IMR-90 (cell line): ENCODE measurements at regions not wholly inside any gene's neighbourhood (a gene's known extent, or its start where the extent isn't known, plus 50 kb on each side); places are given as distances from the start of the nearest gene placed in this dataset.

Experiments used
- ATAC-seq: fragments of 200-7000 bp; cut with Tn5 transposase; 2 replicates; pipeline ENCODE4 v1.9.1; 2020; ENCODE audit warnings: low read depth, mild to moderate bottlenecking, moderate library complexity
- BruUV-seq: library from RNA; stranded (reverse); fragments of 400-500 nt; replicated peaks from 2 replicates; lab custom pipeline; 2021; lab: Mats Ljungman, UMichigan
- CTCF ChIA-PET: fragments of 300-600 bp; formaldehyde crosslinking; extraction: SDS; loops from one replicate; lab custom pipeline; 2021; ENCODE audit warnings: antibody characterized with exemption; lab: Yijun Ruan, JAX
- POLR2A ChIA-PET: fragments of 300-600 bp; sonication (Branson Sonifier 250); formaldehyde crosslinking; loops from one replicate; lab custom pipeline; 2022; ENCODE audit warnings: antibody characterized with exemption; ENCODE audit not compliant: unreplicated experiment; lab: Charles Lee
- DNase-seq: peaks from one replicate; pipeline ENCODE4 v3.0.0; 2013
- H2AFZ ChIP-seq: replicated peaks from 2 replicates; pipeline ENCODE3; 2013; ENCODE audit warnings: low read length, mild to moderate bottlenecking; ENCODE audit not compliant: poor library complexity
- H2AK5ac ChIP-seq: 2 replicates; pipeline ENCODE4 v1.6.1; 2013; ENCODE audit warnings: low read depth, low read length, inconsistent platforms
- H2AK9ac ChIP-seq: replicated peaks from 2 replicates; pipeline ENCODE3; 2013; ENCODE audit warnings: mild to moderate bottlenecking, low read depth, low read length, moderate library complexity; ENCODE audit not compliant: poor library complexity
- H2BK120ac ChIP-seq: 2 replicates; pipeline ENCODE4 v1.6.1; 2013; ENCODE audit warnings: low read depth, low read length, inconsistent platforms
- H2BK15ac ChIP-seq: 3 replicates; pipeline ENCODE4 v1.6.1; 2013; ENCODE audit warnings: low read depth, low read length, inconsistent platforms
- H2BK20ac ChIP-seq: 2 replicates; pipeline ENCODE4 v1.6.1; 2013; ENCODE audit warnings: low read depth, mild to moderate bottlenecking, inconsistent platforms, low read length, moderate library complexity
- H2BK5ac ChIP-seq: 2 replicates; pipeline ENCODE4 v1.6.1; 2013; ENCODE audit warnings: mild to moderate bottlenecking, low read depth, low read length, inconsistent platforms; ENCODE audit not compliant: poor library complexity, severe bottlenecking
- H3K14ac ChIP-seq: replicated peaks from 2 replicates; pipeline ENCODE4 v1.6.1; 2013; ENCODE audit warnings: low read depth, low read length, inconsistent platforms
- H3K18ac ChIP-seq: 2 replicates; pipeline ENCODE4 v1.6.1; 2013; ENCODE audit warnings: low read depth, low read length, control low read depth
- H3K23ac ChIP-seq: 2 replicates; pipeline ENCODE4 v1.6.1; 2013; ENCODE audit warnings: low read depth, low read length, inconsistent platforms
- H3K27ac ChIP-seq: 2 replicates; pipeline ENCODE4 v1.5.1; 2013; ENCODE audit warnings: mild to moderate bottlenecking, control low read depth, low read length; ENCODE audit not compliant: insufficient read depth
- H3K27me3 ChIP-seq: 2 replicates; pipeline ENCODE4 v1.6.1; 2013; ENCODE audit warnings: low read length; ENCODE audit not compliant: control insufficient read depth, insufficient read depth
- H3K36me3 ChIP-seq: 2 replicates; pipeline ENCODE4 v1.6.1; 2013; ENCODE audit warnings: low read length, mixed read lengths; ENCODE audit not compliant: control insufficient read depth, insufficient read depth
- H3K4ac ChIP-seq: 2 replicates; pipeline ENCODE4 v1.6.1; 2013; ENCODE audit warnings: low read depth, low read length, inconsistent platforms
- H3K4me1 ChIP-seq: 2 replicates; pipeline ENCODE4 v1.6.1; 2013; ENCODE audit warnings: low read length, mixed read lengths; ENCODE audit not compliant: control insufficient read depth, insufficient read depth
- H3K4me2 ChIP-seq: 2 replicates; pipeline ENCODE4 v1.6.1; 2013; ENCODE audit warnings: low read depth, mild to moderate bottlenecking, control low read depth, low read length, moderate library complexity
- H3K4me3 ChIP-seq: 2 replicates; pipeline ENCODE4 v1.5.1; 2013; ENCODE audit warnings: low read depth, mild to moderate bottlenecking, control low read depth, low read length, moderate library complexity; ENCODE audit not compliant: insufficient read depth
- H3K56ac ChIP-seq: 2 replicates; pipeline ENCODE4 v1.6.1; 2013; ENCODE audit warnings: low read length, inconsistent platforms; ENCODE audit not compliant: insufficient read depth; ENCODE audit errors: extremely low read depth
- H3K79me1 ChIP-seq, 2 experiments: 2 replicates each; pipeline ENCODE4 v1.6.1; 2013; ENCODE audit warnings: low read length in 2 of 2, inconsistent platforms in 1 of 2, low read depth in 1 of 2
- H3K9ac ChIP-seq: 2 replicates; pipeline ENCODE4 v1.6.1; 2013; ENCODE audit warnings: low read depth, low read length, control low read depth
- H3K9me1 ChIP-seq: 2 replicates; pipeline ENCODE4 v1.6.1; 2013; ENCODE audit warnings: low read length, inconsistent platforms; ENCODE audit not compliant: insufficient read depth
- H3K9me3 ChIP-seq: 2 replicates; pipeline ENCODE4 v1.6.1; 2013; ENCODE audit warnings: low read length; ENCODE audit not compliant: control insufficient read depth, insufficient read depth
- H4K20me1 ChIP-seq: 2 replicates; pipeline ENCODE4 v1.6.1; 2013; ENCODE audit warnings: low read length, inconsistent platforms; ENCODE audit not compliant: insufficient read depth
- H4K5ac ChIP-seq: 2 replicates; pipeline ENCODE4 v1.6.1; 2013; ENCODE audit warnings: mild to moderate bottlenecking, low read depth, low read length, control low read depth
- H4K8ac ChIP-seq, 2 experiments: 2 replicates each; pipeline ENCODE4 v1.6.1; 2013; ENCODE audit warnings: low read depth in 2 of 2, low read length in 2 of 2, control low read depth in 1 of 2, inconsistent platforms in 1 of 2
- H4K91ac ChIP-seq: 2 replicates; pipeline ENCODE4 v1.6.1; 2013; ENCODE audit warnings: low read depth, low read length, inconsistent platforms; ENCODE audit not compliant: insufficient read depth
- BHLHE40 ChIP-seq: fragments of 150-350 bp; IDR thresholded peaks from 2 replicates; pipeline ENCODE4 v1.6.1; 2016; ENCODE audit warnings: mild to moderate bottlenecking, low read depth, low read length
- CEBPB ChIP-seq: IDR thresholded peaks from 2 replicates; pipeline ENCODE4 v1.6.1; 2012; ENCODE audit warnings: low read depth, low read length, improper control_type of control experiment
- CHD1 ChIP-seq: IDR thresholded peaks from 2 replicates; pipeline ENCODE4 v1.6.1; 2012; ENCODE audit warnings: low read depth, low read length, improper control_type of control experiment
- ELK1 ChIP-seq: fragments of 150-350 bp; IDR thresholded peaks from 2 replicates; pipeline ENCODE4 v1.6.1; 2016; ENCODE audit warnings: low read depth, mild to moderate bottlenecking, low read length, moderate library complexity, borderline replicate concordance
- FOS ChIP-seq: fragments of 150-350 bp; IDR thresholded peaks from 2 replicates; pipeline ENCODE4 v1.6.1; 2016; ENCODE audit warnings: low read depth, low read length
- MAFK ChIP-seq: IDR thresholded peaks from 2 replicates; pipeline ENCODE4 v1.6.1; 2012; ENCODE audit warnings: low read depth, low read length, improper control_type of control experiment
- MAZ ChIP-seq: IDR thresholded peaks from 2 replicates; pipeline ENCODE4 v1.6.1; 2012; ENCODE audit warnings: low read depth, mild to moderate bottlenecking, low read length, improper control_type of control experiment, moderate library complexity, borderline replicate concordance
- MXI1 ChIP-seq: IDR thresholded peaks from 2 replicates; pipeline ENCODE4 v1.6.1; 2012; ENCODE audit warnings: low read depth, mild to moderate bottlenecking, low read length, moderate library complexity, borderline replicate concordance
- NFE2L2 ChIP-seq: fragments of 150-350 bp; IDR thresholded peaks from 2 replicates; pipeline ENCODE4 v1.6.1; 2016; ENCODE audit warnings: low read depth, mild to moderate bottlenecking, low read length
- POLR2A ChIP-seq: IDR thresholded peaks from 2 replicates; pipeline ENCODE4 v1.6.1; 2012; ENCODE audit warnings: mild to moderate bottlenecking, low read depth, low read length
- RAD21 ChIP-seq: IDR thresholded peaks from 2 replicates; pipeline ENCODE4 v1.6.1; 2012; ENCODE audit warnings: low read length, improper control_type of control experiment
- RCOR1 ChIP-seq: IDR thresholded peaks from 2 replicates; pipeline ENCODE4 v1.6.1; 2012; ENCODE audit warnings: mild to moderate bottlenecking, low read length, improper control_type of control experiment; ENCODE audit not compliant: insufficient replicate concordance
- RFX5 ChIP-seq: IDR thresholded peaks from 2 replicates; pipeline ENCODE4 v1.8.0; 2012; ENCODE audit warnings: low read depth, mild to moderate bottlenecking, low read length, moderate library complexity
- SMC3 ChIP-seq: fragments of 150-350 bp; IDR thresholded peaks from 2 replicates; pipeline ENCODE4 v1.6.1; 2016; ENCODE audit warnings: low read depth, mild to moderate bottlenecking, antibody characterized with exemption, low read length, moderate library complexity
- WGBS, 2 experiments: methylation state at CpG; one replicate each; pipeline versions ENCODE4 v1.1.5 to v1.1.7; 2013; ENCODE audit warnings: missing lambda C conversion rate in 2 of 2; ENCODE audit not compliant: insufficient read length in 1 of 2; ENCODE audit errors: extremely low coverage in 2 of 2; 5-methylcytosine and 5-hydroxymethylcytosine counted together
- dilution Hi-C: fragments of 300-500 bp; cut with HindIII; formaldehyde crosslinking; loops from one replicate; pipeline ENCODE4 v1.14.3; 2018; ENCODE audit warnings: low sequenced_read_pairs; ENCODE audit not compliant: unreplicated experiment
- in situ Hi-C: fragments of 300-500 bp; cut with MboI; formaldehyde crosslinking; loops from 3 replicates; pipeline ENCODE4 v1.14.3; 2019; ENCODE audit warnings: low sequenced_read_pairs, inconsistent platforms, mixed read lengths
- intact Hi-C: fragments of 100-400 bp; cut with micrococcal nuclease; formaldehyde crosslinking; loops from 2 replicates; pipeline ENCODE4 v1.10.0; 2022
- TF ChIP-seq, protein P1 (sequence below): conservative IDR thresholded peaks from 2 replicates; pipeline ENCODE4 v1.5.1; 2012; ENCODE audit warnings: mild to moderate bottlenecking, low read depth, low read length, improper control_type of control experiment
- TF ChIP-seq, protein P2 (sequence below): fragments of 150-350 bp; IDR thresholded peaks from 2 replicates; pipeline ENCODE4 v1.6.1; 2017; ENCODE audit warnings: mild to moderate bottlenecking, antibody characterized with exemption, low read length, low read depth

DNA sequence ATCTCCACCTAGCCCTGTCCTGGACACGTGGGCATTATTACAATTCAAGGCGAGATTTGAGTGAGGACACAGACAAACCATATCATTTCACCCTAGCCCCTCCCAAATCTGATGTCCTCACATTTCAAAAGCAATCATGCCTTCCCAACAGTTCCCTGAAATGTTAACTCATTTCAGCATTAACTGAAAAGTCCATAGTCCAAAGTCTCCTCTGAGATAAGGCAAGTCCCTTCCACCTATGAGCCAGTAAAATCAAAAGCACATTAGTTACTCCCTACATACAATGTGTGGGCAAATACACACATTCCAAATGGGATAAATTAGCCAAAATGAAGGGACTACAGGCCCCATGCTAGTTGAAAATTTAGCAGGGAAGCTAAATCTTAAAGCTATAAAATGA lies 546.0 kb upstream of the LMO3 start:
- no peak overlapping the region for H3K27ac ChIP-seq
- H3K9ac ChIP-seq, result no peak overlapping the region
- no peak for ATAC-seq
- H3K27me3 ChIP-seq, result no peaks in the 10 kb centered on the region
- no CpG with 5 or more reads among the region's 2 CpGs for WGBS, 2 experiments
- no peak overlapping the region for H2AK9ac ChIP-seq
- intact Hi-C loops (no loop called here), dilution Hi-C loops (no loop called here), in situ Hi-C loops (no loop called here)
- H4K91ac ChIP-seq, result no peak overlapping the region
- H4K8ac ChIP-seq, result no peak overlapping the region
- DNase-seq, result no peak
- H3K18ac ChIP-seq, result no peak overlapping the region
- no peak overlapping the region for H3K14ac ChIP-seq
- no peak overlapping the region for H2BK20ac ChIP-seq
- H2AFZ ChIP-seq, result no peak overlapping the region
- no peaks in the 10 kb centered on the region for H3K4me1 ChIP-seq
- H2BK120ac ChIP-seq, result no peak overlapping the region
- no peak overlapping the region for H3K4me2 ChIP-seq
- no peak overlapping the region for H2BK5ac ChIP-seq
- H4K20me1 ChIP-seq, result no peaks in the 10 kb centered on the region
- H3K4ac ChIP-seq, result no peak overlapping the region
- BruUV-seq, result no TSS peak
- TF ChIP-seq RCOR1, result no peak
- TF ChIP-seq, protein P1, sequence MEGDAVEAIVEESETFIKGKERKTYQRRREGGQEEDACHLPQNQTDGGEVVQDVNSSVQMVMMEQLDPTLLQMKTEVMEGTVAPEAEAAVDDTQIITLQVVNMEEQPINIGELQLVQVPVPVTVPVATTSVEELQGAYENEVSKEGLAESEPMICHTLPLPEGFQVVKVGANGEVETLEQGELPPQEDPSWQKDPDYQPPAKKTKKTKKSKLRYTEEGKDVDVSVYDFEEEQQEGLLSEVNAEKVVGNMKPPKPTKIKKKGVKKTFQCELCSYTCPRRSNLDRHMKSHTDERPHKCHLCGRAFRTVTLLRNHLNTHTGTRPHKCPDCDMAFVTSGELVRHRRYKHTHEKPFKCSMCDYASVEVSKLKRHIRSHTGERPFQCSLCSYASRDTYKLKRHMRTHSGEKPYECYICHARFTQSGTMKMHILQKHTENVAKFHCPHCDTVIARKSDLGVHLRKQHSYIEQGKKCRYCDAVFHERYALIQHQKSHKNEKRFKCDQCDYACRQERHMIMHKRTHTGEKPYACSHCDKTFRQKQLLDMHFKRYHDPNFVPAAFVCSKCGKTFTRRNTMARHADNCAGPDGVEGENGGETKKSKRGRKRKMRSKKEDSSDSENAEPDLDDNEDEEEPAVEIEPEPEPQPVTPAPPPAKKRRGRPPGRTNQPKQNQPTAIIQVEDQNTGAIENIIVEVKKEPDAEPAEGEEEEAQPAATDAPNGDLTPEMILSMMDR, result no peak
- no peak for TF ChIP-seq CHD1
- no peak for TF ChIP-seq BHLHE40
- TF ChIP-seq MXI1, result no peak
- TF ChIP-seq ELK1, result no peak
- TF ChIP-seq RAD21, result no peak
- no peak for TF ChIP-seq FOS
- no peak for TF ChIP-seq SMC3
- no peak for TF ChIP-seq CEBPB
- TF ChIP-seq MAFK, result no peak
- no peak for TF ChIP-seq NFE2L2
- no peak for TF ChIP-seq POLR2A
- TF ChIP-seq MAZ, result no peak
- TF ChIP-seq RFX5, result no peak
- TF ChIP-seq, protein P2, sequence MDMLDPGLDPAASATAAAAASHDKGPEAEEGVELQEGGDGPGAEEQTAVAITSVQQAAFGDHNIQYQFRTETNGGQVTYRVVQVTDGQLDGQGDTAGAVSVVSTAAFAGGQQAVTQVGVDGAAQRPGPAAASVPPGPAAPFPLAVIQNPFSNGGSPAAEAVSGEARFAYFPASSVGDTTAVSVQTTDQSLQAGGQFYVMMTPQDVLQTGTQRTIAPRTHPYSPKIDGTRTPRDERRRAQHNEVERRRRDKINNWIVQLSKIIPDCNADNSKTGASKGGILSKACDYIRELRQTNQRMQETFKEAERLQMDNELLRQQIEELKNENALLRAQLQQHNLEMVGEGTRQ, result no peak
- H2BK15ac ChIP-seq, result no peak overlapping the region
- H3K23ac ChIP-seq, result no peak overlapping the region
- no peaks in the 10 kb centered on the region for H3K79me1 ChIP-seq
- ChIA-PET POLR2A (no interaction called here), CTCF (no interaction called here)
- no peak overlapping the region for H3K4me3 ChIP-seq
- peaks cover 14% of the 10 kb centered on the region for H3K9me3 ChIP-seq
- H3K56ac ChIP-seq, result no peak overlapping the region
- no peaks in the 10 kb centered on the region for H3K36me3 ChIP-seq
- no peak overlapping the region for H4K5ac ChIP-seq
- no peak overlapping the region for H2AK5ac ChIP-seq
- no peaks in the 10 kb centered on the region for H3K9me1 ChIP-seq
